ENCODE measurements at regions not wholly inside any gene's neighbourhood (a gene's known extent, or its start where the extent isn't known, plus 50 kb on each side); places are given as distances from the start of the nearest gene placed in this dataset.

DNA sequence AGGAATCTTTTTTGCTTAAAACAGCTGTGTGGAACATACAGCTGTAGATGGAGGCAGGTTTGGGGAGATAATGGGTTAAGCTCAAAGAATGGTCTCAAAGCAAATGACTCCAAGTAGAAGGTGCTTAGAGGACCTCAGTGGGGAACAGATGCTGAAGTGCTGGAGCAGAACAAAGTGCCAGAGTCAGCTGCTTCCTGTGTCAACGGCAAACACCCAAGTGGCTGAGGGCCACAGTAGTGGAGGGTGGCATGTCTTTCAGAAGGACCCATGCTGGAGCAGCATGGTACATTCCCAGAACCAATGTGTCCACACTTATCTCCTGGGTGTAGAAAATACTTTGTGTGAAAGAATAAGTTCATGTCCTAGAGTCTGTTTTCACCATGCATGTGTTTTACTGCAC is 197.5 kb downstream of the CCNG2 start (continued):
- TF ChIP-seq, protein P1, sequence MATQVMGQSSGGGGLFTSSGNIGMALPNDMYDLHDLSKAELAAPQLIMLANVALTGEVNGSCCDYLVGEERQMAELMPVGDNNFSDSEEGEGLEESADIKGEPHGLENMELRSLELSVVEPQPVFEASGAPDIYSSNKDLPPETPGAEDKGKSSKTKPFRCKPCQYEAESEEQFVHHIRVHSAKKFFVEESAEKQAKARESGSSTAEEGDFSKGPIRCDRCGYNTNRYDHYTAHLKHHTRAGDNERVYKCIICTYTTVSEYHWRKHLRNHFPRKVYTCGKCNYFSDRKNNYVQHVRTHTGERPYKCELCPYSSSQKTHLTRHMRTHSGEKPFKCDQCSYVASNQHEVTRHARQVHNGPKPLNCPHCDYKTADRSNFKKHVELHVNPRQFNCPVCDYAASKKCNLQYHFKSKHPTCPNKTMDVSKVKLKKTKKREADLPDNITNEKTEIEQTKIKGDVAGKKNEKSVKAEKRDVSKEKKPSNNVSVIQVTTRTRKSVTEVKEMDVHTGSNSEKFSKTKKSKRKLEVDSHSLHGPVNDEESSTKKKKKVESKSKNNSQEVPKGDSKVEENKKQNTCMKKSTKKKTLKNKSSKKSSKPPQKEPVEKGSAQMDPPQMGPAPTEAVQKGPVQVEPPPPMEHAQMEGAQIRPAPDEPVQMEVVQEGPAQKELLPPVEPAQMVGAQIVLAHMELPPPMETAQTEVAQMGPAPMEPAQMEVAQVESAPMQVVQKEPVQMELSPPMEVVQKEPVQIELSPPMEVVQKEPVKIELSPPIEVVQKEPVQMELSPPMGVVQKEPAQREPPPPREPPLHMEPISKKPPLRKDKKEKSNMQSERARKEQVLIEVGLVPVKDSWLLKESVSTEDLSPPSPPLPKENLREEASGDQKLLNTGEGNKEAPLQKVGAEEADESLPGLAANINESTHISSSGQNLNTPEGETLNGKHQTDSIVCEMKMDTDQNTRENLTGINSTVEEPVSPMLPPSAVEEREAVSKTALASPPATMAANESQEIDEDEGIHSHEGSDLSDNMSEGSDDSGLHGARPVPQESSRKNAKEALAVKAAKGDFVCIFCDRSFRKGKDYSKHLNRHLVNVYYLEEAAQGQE (IDR thresholded peaks at IDR 0.05; ENCODE audit: unreplicated experiment): no peak
- no peak for TF ChIP-seq ZNF331 (CRISPR knock-in tag; IDR thresholded peaks at IDR 0.05; ENCODE audit: low read depth)

DNA sequence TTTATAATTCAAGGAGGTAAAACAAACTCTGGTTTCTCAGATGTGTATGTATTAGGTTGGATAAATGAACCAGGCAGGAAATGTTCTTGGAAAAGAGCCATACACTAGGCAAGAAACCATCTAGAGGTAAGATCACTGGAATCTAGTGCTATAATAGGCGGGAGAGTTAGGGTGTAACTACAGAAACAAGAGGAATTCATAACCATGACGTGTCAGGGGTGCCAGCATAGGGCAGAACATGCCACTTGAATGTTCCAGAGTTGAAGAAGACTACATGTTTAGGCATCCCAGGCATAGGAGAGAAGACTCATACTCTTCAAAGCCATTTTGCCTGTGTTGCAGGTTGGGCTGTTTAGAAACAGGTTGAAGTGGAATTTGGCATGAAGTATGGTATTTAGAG is 198.7 kb downstream of the CCNG2 start:
- no peak overlapping the region for H3K4me2 ChIP-seq
- H3K27ac ChIP-seq (ENCODE audit: low read depth): no peak overlapping the region
- DNase-seq (ENCODE audit: low spot score) (no peak), ATAC-seq (no peak)
- no peaks in the 10 kb centered on the region for H4K20me1 ChIP-seq (replicated peaks; ENCODE audit: insufficient read depth)
- Mint-ChIP-seq H3K4me1 (no peaks in the 10 kb centered on the region), H3K36me3 (ENCODE audit: low read depth) (no peaks in the 10 kb centered on the region), H3K9me3 (no peaks in the 10 kb centered on the region), H3K27me3 (ENCODE audit: insufficient read depth, low read depth, poor library complexity) (peaks cover 2% of the 10 kb centered on the region), H3K4me3 (no peak overlapping the region), H3K27ac (no peak overlapping the region)
- TF ChIP-seq EZH2phosphoT487 (IDR thresholded peaks at IDR 0.05; ENCODE audit: unreplicated experiment) (no peak), ZNF331 (CRISPR knock-in tag; IDR thresholded peaks at IDR 0.05; ENCODE audit: low read depth) (no peak), CTCF (conservative IDR thresholded peaks at IDR 0.05; ENCODE audit: low read depth in 2 of 2) (no peak)
- TF ChIP-seq, protein P1 (IDR thresholded peaks at IDR 0.05; ENCODE audit: unreplicated experiment): no peak
- no peaks in the 10 kb centered on the region for H3K27me3 ChIP-seq (ENCODE audit: insufficient read depth)
- H2AFZ ChIP-seq: no peak overlapping the region
- no peaks in the 10 kb centered on the region for H3K79me2 ChIP-seq (replicated peaks; ENCODE audit: insufficient read depth)
- no peaks in the 10 kb centered on the region for H3K36me3 ChIP-seq (ENCODE audit: insufficient read depth)
- H3K4me1 ChIP-seq (ENCODE audit: insufficient read depth): no peaks in the 10 kb centered on the region
- no peaks in the 10 kb centered on the region for H3K9me2 ChIP-seq (ENCODE audit: insufficient read depth)
- no peak overlapping the region for H3K4me3 ChIP-seq
- no peaks in the 10 kb centered on the region for H3F3A ChIP-seq (replicated peaks; ENCODE audit: low read depth)
